B cell (primary cell): ENCODE measurements at regions not wholly inside any gene's neighbourhood (a gene's known extent, or its start where the extent isn't known, plus 50 kb on each side); places are given as distances from the start of the nearest gene placed in this dataset.

Experiments used
- ATAC-seq: fragments of 200-7000 bp; cut with Tn5 transposase; one replicate; pipeline ENCODE4 v1.10.0; 2021; ENCODE audit warnings: low read depth, mild to moderate bottlenecking, moderate number of reproducible peaks, moderate library complexity
- CTCF ChIA-PET: fragments of 350-600 bp; sonication (Branson Sonifier 250); formaldehyde crosslinking; loops from one replicate; lab custom pipeline; 2021; ENCODE audit warnings: antibody characterized with exemption, inconsistent platforms; lab: Charles Lee
- POLR2A ChIA-PET: fragments of 350-600 bp; sonication (Branson Sonifier 250); formaldehyde crosslinking; loops from one replicate; lab custom pipeline; 2021; ENCODE audit warnings: antibody characterized with exemption; lab: Charles Lee
- DNase-seq: peaks from one replicate; pipeline ENCODE4 v3.0.0; 2013
- H2AFZ ChIP-seq: 2 replicates; pipeline ENCODE4 v1.6.1; 2012; ENCODE audit warnings: mild to moderate bottlenecking, low read depth, low read length; ENCODE audit not compliant: insufficient read depth, poor library complexity, severe bottlenecking
- H3K27ac ChIP-seq, 2 donors: 1 replicate in 1 of 2; 2 replicates in 1 of 2; pipeline ENCODE4 v1.5.1; 2012 to 2013; ENCODE audit warnings: low read length in 2 of 2, mild to moderate bottlenecking in 2 of 2, moderate library complexity in 1 of 2
- H3K27me3 ChIP-seq, 4 experiments: fragments of 200-600 bp in 1 of 4; sonication (generic) in 1 of 4; replicated peaks in 1 of 4; 1 replicate in 2 of 4; 2 replicates in 2 of 4; pipeline versions ENCODE4 v1.6.1 to v1.7.0; 2013 to 2016; ENCODE audit warnings: low read length in 3 of 4, mild to moderate bottlenecking in 2 of 4, mixed read lengths in 1 of 4, moderate library complexity in 1 of 4; ENCODE audit not compliant: insufficient read depth in 4 of 4, control insufficient read depth in 3 of 4; ENCODE audit errors: control extremely low read depth in 1 of 4
- H3K36me3 ChIP-seq, 2 experiments: replicated peaks in 1 of 2; 1 replicate in 1 of 2; 2 replicates in 1 of 2; pipeline versions ENCODE4 v1.6.1 to v1.7.1; 2013; ENCODE audit warnings: low read length in 1 of 2; ENCODE audit not compliant: insufficient read depth in 2 of 2, control insufficient read depth in 1 of 2; ENCODE audit errors: control extremely low read depth in 1 of 2, extremely low read depth in 1 of 2
- H3K4me1 ChIP-seq, 2 donors: fragments of 200-600 bp in 1 of 2; sonication (generic) in 1 of 2; 1 replicate in 1 of 2; 2 replicates in 1 of 2; pipeline versions ENCODE4 v1.5.1 to v1.6.1; 2013 to 2017; ENCODE audit warnings: low read length in 2 of 2; ENCODE audit not compliant: control insufficient read depth in 2 of 2, insufficient read depth in 2 of 2
- H3K4me2 ChIP-seq: replicated peaks from 2 replicates; pipeline ENCODE3; 2012; ENCODE audit warnings: mild to moderate bottlenecking, low read depth, low read length; ENCODE audit not compliant: poor library complexity, severe bottlenecking
- H3K4me3 ChIP-seq, 5 experiments: fragments of 200-600 bp in 1 of 5; sonication (generic) in 1 of 5; 1 replicate in 3 of 5; 2 replicates in 2 of 5; pipeline versions ENCODE4 v1.5.1 to v1.7.0; 2011 to 2016; ENCODE audit warnings: low read length in 4 of 5, mild to moderate bottlenecking in 4 of 5, low read depth in 2 of 5, control low read depth in 1 of 5, moderate library complexity in 1 of 5; ENCODE audit not compliant: insufficient read depth in 1 of 5; ENCODE audit errors: control extremely low read depth in 1 of 5, extremely low read depth in 1 of 5
- H3K79me2 ChIP-seq: fragments of 200-600 bp; sonication (generic); one replicate; pipeline ENCODE4 v1.6.0; 2016; ENCODE audit warnings: low read length; ENCODE audit not compliant: control insufficient read depth, insufficient read depth
- H3K9ac ChIP-seq: fragments of 200-600 bp; sonication (generic); 2 replicates; pipeline ENCODE4 v1.6.1; 2017; ENCODE audit warnings: mild to moderate bottlenecking, low read length, moderate library complexity
- H3K9me3 ChIP-seq, 3 donors: one replicate each; pipeline versions ENCODE4 v1.6.1 to v1.7.1; 2013; ENCODE audit warnings: low read length in 2 of 3; ENCODE audit not compliant: control insufficient read depth in 2 of 3, insufficient read depth in 1 of 3; ENCODE audit errors: control extremely low read depth in 1 of 3
- H4K20me1 ChIP-seq: 2 replicates; pipeline ENCODE4 v1.6.0; 2012; ENCODE audit warnings: mild to moderate bottlenecking, low read length; ENCODE audit not compliant: insufficient read depth, control insufficient read depth, poor library complexity, severe bottlenecking
- H3K27ac Mint-ChIP-seq: one replicate; pipeline ENCODE4 v1.8.0; 2021; ENCODE audit warnings: mixed read lengths
- H3K27me3 Mint-ChIP-seq: one replicate; pipeline ENCODE4 v1.8.0; 2021; ENCODE audit warnings: mixed read lengths
- H3K4me1 Mint-ChIP-seq: one replicate; pipeline ENCODE4 v1.8.0; 2021; ENCODE audit warnings: mixed read lengths
- H3K4me3 Mint-ChIP-seq: one replicate; pipeline ENCODE4 v1.8.0; 2021; ENCODE audit warnings: mixed read lengths
- H3K9me3 Mint-ChIP-seq: one replicate; pipeline ENCODE4 v1.8.0; 2022; ENCODE audit warnings: mixed read lengths; ENCODE audit not compliant: insufficient read depth
- EZH2 ChIP-seq: IDR thresholded peaks from 2 replicates; pipeline ENCODE4 v1.6.1; 2012; ENCODE audit warnings: borderline replicate concordance, low read depth, mild to moderate bottlenecking, moderate library complexity, low read length; ENCODE audit not compliant: insufficient read depth, poor library complexity, severe bottlenecking
- WGBS: methylation state at CpG from one replicate; pipeline ENCODE4 v1.1.5; 2013; ENCODE audit warnings: missing lambda C conversion rate; ENCODE audit not compliant: insufficient coverage; 5-methylcytosine and 5-hydroxymethylcytosine counted together
- intact Hi-C: fragments of 100-400 bp; cut with micrococcal nuclease; formaldehyde crosslinking; loops from one replicate; pipeline ENCODE4 v1.10.0; 2022
- TF ChIP-seq, protein P1 (sequence below): fragments of 200-600 bp; IDR thresholded peaks from one replicate; pipeline ENCODE4 v1.8.0; 2022; ENCODE audit warnings: antibody characterized with exemption, mild to moderate bottlenecking

GRCh38 chr4:123339507-123340380 lies 56.9 kb upstream of the SPRY1 start:
- Mint-ChIP-seq H3K27ac (no peak overlapping the region), H3K4me1 (no peaks in the 10 kb centered on the region), H3K4me3 (no peak overlapping the region), H3K27me3 (peaks cover 14% of the 10 kb centered on the region), H3K9me3 (no peaks in the 10 kb centered on the region)
- Histone ChIP-seq H3K27me3 (no peaks in the 10 kb centered on the region), H3K4me1 (no peaks in the 10 kb centered on the region), H3K79me2 (no peaks in the 10 kb centered on the region), H3K36me3 (no peaks in the 10 kb centered on the region), H3K4me2 (no peak overlapping the region), H3K9ac (no peak overlapping the region), H3K9me3 (no peaks in the 10 kb centered on the region), H3K27ac (no peak overlapping the region), H2AFZ (no peak overlapping the region), H3K4me3 (no peak overlapping the region), H4K20me1 (no peaks in the 10 kb centered on the region)
- ATAC-seq (no peak), DNase-seq (no peak)
- no peak for TF ChIP-seq EZH2
- TF ChIP-seq, protein P1, sequence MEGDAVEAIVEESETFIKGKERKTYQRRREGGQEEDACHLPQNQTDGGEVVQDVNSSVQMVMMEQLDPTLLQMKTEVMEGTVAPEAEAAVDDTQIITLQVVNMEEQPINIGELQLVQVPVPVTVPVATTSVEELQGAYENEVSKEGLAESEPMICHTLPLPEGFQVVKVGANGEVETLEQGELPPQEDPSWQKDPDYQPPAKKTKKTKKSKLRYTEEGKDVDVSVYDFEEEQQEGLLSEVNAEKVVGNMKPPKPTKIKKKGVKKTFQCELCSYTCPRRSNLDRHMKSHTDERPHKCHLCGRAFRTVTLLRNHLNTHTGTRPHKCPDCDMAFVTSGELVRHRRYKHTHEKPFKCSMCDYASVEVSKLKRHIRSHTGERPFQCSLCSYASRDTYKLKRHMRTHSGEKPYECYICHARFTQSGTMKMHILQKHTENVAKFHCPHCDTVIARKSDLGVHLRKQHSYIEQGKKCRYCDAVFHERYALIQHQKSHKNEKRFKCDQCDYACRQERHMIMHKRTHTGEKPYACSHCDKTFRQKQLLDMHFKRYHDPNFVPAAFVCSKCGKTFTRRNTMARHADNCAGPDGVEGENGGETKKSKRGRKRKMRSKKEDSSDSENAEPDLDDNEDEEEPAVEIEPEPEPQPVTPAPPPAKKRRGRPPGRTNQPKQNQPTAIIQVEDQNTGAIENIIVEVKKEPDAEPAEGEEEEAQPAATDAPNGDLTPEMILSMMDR = no peak
- WGBS = 98% methylated on average over 4 of the region's 5 CpGs
- ChIA-PET CTCF (no interaction called here), POLR2A (no interaction called here)
- intact Hi-C loops = no loop called here

- Histone ChIP-seq H3K9ac (no peak overlapping the region), H2AFZ (no peak overlapping the region), H4K20me1 (no peaks in the 10 kb centered on the region), H3K4me3 (no peak overlapping the region), H3K27me3 (no peaks in the 10 kb centered on the region), H3K79me2 (no peaks in the 10 kb centered on the region), H3K36me3 (no peaks in the 10 kb centered on the region), H3K9me3 (no peaks in the 10 kb centered on the region), H3K4me2 (no peak overlapping the region), H3K4me1 (no peaks in the 10 kb centered on the region), H3K27ac (no peak overlapping the region)
- ATAC-seq (no peak), DNase-seq (no peak)
- ChIA-PET CTCF (no interaction called here), POLR2A (no interaction called here)
- H3K27ac Mint-ChIP-seq = no peak overlapping the region
- no peaks in the 10 kb centered on the region for H3K9me3 Mint-ChIP-seq
- no peak overlapping the region for H3K4me3 Mint-ChIP-seq
- WGBS = 85% methylated on average over 6 of the region's 7 CpGs
- TF ChIP-seq, protein P1 = no peak
- H3K4me1 Mint-ChIP-seq = no peaks in the 10 kb centered on the region
- intact Hi-C loops = no loop called here
- peaks cover 18% of the 10 kb centered on the region for H3K27me3 Mint-ChIP-seq
Observed at GRCh38 chr4:123340381-123340701, 56.3 kb upstream of the SPRY1 start.
